ENCODE measurements at regions not wholly inside any gene's neighbourhood (a gene's known extent, or its start where the extent isn't known, plus 50 kb on each side); places are given as distances from the start of the nearest gene placed in this dataset.

DNA sequence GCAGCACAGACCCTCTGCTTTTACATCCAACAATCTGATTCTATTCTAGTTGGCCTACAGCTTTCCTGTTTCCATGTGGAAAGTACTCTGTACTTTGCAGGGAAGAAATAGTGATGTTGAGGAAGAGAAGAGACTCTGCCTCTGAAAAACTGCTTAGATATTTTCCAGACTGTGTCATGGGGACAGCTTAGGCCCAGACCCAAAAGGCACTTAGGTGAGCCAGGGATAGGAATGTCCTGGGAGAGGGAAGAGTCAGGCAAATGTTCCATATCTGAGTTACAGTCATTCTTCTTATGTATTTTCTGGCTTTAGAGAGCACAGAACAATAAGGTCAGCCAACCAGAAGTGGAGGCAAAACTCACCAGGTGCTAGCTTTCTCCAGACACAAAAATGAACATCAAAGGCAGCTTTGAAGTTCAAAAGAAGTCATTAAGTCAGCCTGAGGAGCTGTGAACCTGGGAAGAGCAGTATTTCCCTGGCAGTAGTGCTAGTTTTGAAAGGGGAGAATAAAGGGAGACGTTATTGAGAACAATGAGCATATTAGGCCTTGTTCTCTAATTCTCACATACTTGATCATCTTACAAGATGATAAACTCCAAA, 199.7 kb upstream of the LMNTD1 start:
- no peak overlapping the region for H3K4me3 ChIP-seq
- H3K4me1 ChIP-seq, result no peaks in the 10 kb centered on the region
- DNase-seq (ENCODE audit: low spot score in 2 of 2), result no peak
- TF ChIP-seq POLR2AphosphoS5 (IDR thresholded peaks at IDR 0.05) (no peak), POLR2A (IDR thresholded peaks at IDR 0.05) (no peak), CTCF (IDR thresholded peaks at IDR 0.05) (no peak), EP300 (IDR thresholded peaks at IDR 0.05) (no peak)
- H3K9me3 ChIP-seq, result no peaks in the 10 kb centered on the region
- 72% methylated on average over 1 of the region's 1 CpG for WGBS
- H3K36me3 ChIP-seq, result no peaks in the 10 kb centered on the region
- no peak overlapping the region for H3K27ac ChIP-seq
- no peaks in the 10 kb centered on the region for H3K27me3 ChIP-seq

DNA sequence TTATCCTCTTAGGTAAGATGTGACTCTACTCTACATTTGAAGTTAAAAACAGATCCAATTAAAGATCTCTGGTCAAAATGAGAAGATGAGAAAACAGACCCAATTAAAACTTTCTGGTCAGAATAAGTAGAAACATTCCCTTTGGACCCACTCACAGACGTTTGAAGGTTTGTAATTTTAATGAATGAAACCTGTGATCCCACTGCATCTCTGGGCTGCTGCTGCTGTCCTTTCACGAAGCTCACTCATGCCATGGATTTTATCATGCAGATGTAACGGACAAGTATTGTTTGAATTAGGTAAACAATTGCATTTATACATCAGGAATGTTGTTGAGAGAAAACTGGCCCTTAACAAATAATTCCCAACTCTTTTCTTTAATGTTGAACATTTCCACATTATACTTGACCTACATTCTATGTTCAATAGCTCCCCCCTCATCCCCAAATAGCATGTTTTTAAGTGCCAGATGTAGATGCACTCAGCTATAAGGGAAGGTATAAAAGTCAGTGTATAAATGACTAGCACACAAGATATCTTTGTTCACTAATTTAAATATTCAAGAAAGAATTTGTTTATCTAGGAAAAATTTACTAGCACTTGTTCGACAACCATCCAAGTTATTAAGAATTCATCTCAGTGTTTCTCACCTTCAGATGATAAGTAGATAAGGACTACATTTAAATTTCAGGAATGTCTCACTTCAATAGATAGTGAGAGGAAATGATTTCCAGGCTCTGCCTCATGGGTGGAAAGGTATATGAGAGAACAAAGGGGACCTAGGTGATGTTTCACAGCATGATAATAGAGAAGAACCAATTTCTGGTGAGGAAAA, 202.3 kb upstream of the LMNTD1 start:
- no peaks in the 10 kb centered on the region for H3K9me3 ChIP-seq
- TF ChIP-seq EP300 (IDR thresholded peaks at IDR 0.05) (no peak), POLR2A (IDR thresholded peaks at IDR 0.05) (no peak), CTCF (IDR thresholded peaks at IDR 0.05) (no peak), POLR2AphosphoS5 (IDR thresholded peaks at IDR 0.05) (no peak)
- H3K4me1 ChIP-seq, result no peaks in the 10 kb centered on the region
- 64% methylated on average over 4 of the region's 4 CpGs for WGBS
- H3K4me3 ChIP-seq, result no peak overlapping the region
- H3K36me3 ChIP-seq, result no peaks in the 10 kb centered on the region
- no peak overlapping the region for H3K27ac ChIP-seq
- H3K27me3 ChIP-seq, result no peaks in the 10 kb centered on the region
- DNase-seq (ENCODE audit: low spot score in 2 of 2), result no peak

- no peaks in the 10 kb centered on the region for H3K9me3 ChIP-seq
- no peaks in the 10 kb centered on the region for H3K36me3 ChIP-seq
- DNase-seq (ENCODE audit: low spot score in 2 of 2), result no peak
- H3K4me1 ChIP-seq, result no peaks in the 10 kb centered on the region
- H3K27me3 ChIP-seq, result no peaks in the 10 kb centered on the region
- TF ChIP-seq POLR2A (IDR thresholded peaks at IDR 0.05) (no peak), EP300 (IDR thresholded peaks at IDR 0.05) (no peak)
- 71% methylated on average over 2 of the region's 2 CpGs for whole genome bisulfite sequencing
- H3K27ac ChIP-seq, result no peak overlapping the region
- H3K4me3 ChIP-seq, result no peak overlapping the region
These were observed 202.6 kb upstream of the RASSF8 start for GRCh38 chr12:25755971-25756260.

DNA sequence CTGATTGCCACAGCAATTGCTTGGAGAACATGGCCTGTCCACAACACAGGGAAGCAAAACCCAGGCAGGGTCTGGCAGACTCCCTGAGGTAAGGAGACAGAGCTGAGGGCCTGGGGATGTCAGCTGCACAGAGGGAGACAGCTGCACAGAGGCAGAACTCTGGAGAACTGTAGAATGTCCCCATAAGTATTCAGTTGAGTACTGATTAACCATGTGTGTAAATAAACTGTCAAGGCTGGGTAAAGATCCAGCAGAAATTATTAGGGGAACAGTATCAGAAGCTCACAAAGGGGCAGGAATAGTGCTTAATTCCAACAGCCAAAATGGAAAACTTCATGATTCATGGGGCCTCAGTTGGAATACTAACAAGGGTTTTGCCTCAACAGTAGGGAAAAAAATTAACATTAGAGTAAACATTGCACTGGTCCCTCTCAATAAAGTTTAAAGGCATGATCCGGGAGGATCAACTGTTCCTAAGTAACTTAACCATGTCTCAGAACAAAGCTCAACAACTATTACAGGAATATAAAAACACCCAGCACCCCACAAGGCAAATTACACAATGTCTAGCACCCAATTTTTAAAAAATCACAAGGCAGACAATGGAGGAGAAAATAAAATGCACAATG, 201.3 kb upstream of the RASSF8 start:
- WGBS, result 92% methylated on average over 1 of the region's 1 CpG
- Histone ChIP-seq H3K27ac (no peak overlapping the region), H3K27me3 (no peaks in the 10 kb centered on the region), H3K9me3 (no peaks in the 10 kb centered on the region), H3K4me1 (no peaks in the 10 kb centered on the region), H3K36me3 (no peaks in the 10 kb centered on the region), H3K4me3 (no peak overlapping the region)
- TF ChIP-seq POLR2A (IDR thresholded peaks at IDR 0.05) (no peak), CTCF (IDR thresholded peaks at IDR 0.05) (no peak), POLR2AphosphoS5 (IDR thresholded peaks at IDR 0.05) (no peak), EP300 (IDR thresholded peaks at IDR 0.05) (no peak)
- no peak for DNase-seq (ENCODE audit: low spot score in 2 of 2)

DNA sequence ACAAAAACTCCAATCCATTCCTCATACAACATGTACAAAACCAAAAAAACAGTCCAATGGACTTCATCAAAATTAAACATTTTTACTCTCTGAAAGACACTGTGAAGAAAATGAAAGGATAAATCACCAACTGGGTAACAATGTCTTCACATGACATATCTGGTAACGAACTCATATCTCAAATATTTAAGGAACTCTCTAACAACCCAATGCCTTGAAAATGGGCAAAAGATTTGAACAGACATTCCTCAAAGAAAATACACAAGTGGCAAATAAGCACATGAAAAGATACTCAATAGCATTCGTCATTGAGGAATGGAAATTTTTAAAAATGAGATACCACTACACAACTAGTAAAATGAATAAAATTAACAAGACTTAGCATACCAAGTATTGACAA, 198.7 kb upstream of the RASSF8 start:
- DNase-seq (ENCODE audit: low spot score in 2 of 2), result no peak
- Histone ChIP-seq H3K27me3 (no peaks in the 10 kb centered on the region), H3K4me3 (no peak overlapping the region), H3K27ac (no peak overlapping the region), H3K9me3 (no peaks in the 10 kb centered on the region), H3K36me3 (no peaks in the 10 kb centered on the region), H3K4me1 (no peaks in the 10 kb centered on the region)
- TF ChIP-seq POLR2AphosphoS5 (IDR thresholded peaks at IDR 0.05), result no peak
- TF ChIP-seq EP300 (IDR thresholded peaks at IDR 0.05), result no peak
- TF ChIP-seq CTCF (IDR thresholded peaks at IDR 0.05), result no peak
- TF ChIP-seq POLR2A (IDR thresholded peaks at IDR 0.05), result no peak
- WGBS, result 90% methylated on average over 2 of the region's 2 CpGs
